ENCODE measurements at regions not wholly inside any gene's neighbourhood (a gene's known extent, or its start where the extent isn't known, plus 50 kb on each side); places are given as distances from the start of the nearest gene placed in this dataset.
"Not testable (repeated sequence)": the region's sequence is repeated elsewhere in the genome, so short reads cannot be mapped to it uniquely, and the experiment has no call there.

- H3K27me3 Mint-ChIP-seq (ENCODE audit: unreplicated experiment): peaks cover 56% of the 10 kb centered on the region
- H3K4me1 Mint-ChIP-seq (ENCODE audit: unreplicated experiment): no peaks in the 10 kb centered on the region
- DNase-seq (ENCODE audit: extremely low spot score, unreplicated experiment): no peak
- H3K36me3 Mint-ChIP-seq (ENCODE audit: unreplicated experiment): no peaks in the 10 kb centered on the region
- no peaks in the 10 kb centered on the region for H3K9me3 Mint-ChIP-seq (ENCODE audit: unreplicated experiment)
- no peak overlapping the region for H3K27ac Mint-ChIP-seq (ENCODE audit: unreplicated experiment)
- no peak for TF ChIP-seq CTCF (IDR thresholded peaks at IDR 0.05)
- H3K4me3 Mint-ChIP-seq (ENCODE audit: unreplicated experiment): no peak overlapping the region
Measured at GRCh38 chr15:62362144-62362543, 197.1 kb upstream of the C2CD4B start.

- Mint-ChIP-seq H3K9me3 (ENCODE audit: unreplicated experiment) (no peaks in the 10 kb centered on the region), H3K27ac (ENCODE audit: unreplicated experiment) (no peak overlapping the region), H3K36me3 (ENCODE audit: unreplicated experiment) (no peaks in the 10 kb centered on the region), H3K27me3 (ENCODE audit: unreplicated experiment) (peaks cover 54% of the 10 kb centered on the region), H3K4me3 (ENCODE audit: unreplicated experiment) (no peak overlapping the region), H3K4me1 (ENCODE audit: unreplicated experiment) (no peaks in the 10 kb centered on the region)
- TF ChIP-seq CTCF (IDR thresholded peaks at IDR 0.05): no peak
- DNase-seq (ENCODE audit: extremely low spot score, unreplicated experiment): no peak
Measured at GRCh38 chr15:62362608-62363007, 197.5 kb upstream of the C2CD4B start.

- no peak for DNase-seq (ENCODE audit: extremely low spot score, unreplicated experiment)
- Mint-ChIP-seq H3K9me3 (ENCODE audit: unreplicated experiment) (no peaks in the 10 kb centered on the region), H3K4me1 (ENCODE audit: unreplicated experiment) (no peaks in the 10 kb centered on the region), H3K36me3 (ENCODE audit: unreplicated experiment) (no peaks in the 10 kb centered on the region), H3K27me3 (ENCODE audit: unreplicated experiment) (peaks cover 53% of the 10 kb centered on the region), H3K4me3 (ENCODE audit: unreplicated experiment) (no peak overlapping the region), H3K27ac (ENCODE audit: unreplicated experiment) (no peak overlapping the region)
- TF ChIP-seq CTCF (IDR thresholded peaks at IDR 0.05): no peak
Measured at GRCh38 chr15:62363913-62364312, 198.8 kb upstream of the C2CD4B start.

GRCh38 chr15:62365795-62366442, 200.8 kb upstream of the C2CD4B start:
- H3K4me3 Mint-ChIP-seq (ENCODE audit: unreplicated experiment): no peak overlapping the region
- H3K4me1 Mint-ChIP-seq (ENCODE audit: unreplicated experiment): no peaks in the 10 kb centered on the region
- peaks cover 46% of the 10 kb centered on the region for H3K27me3 Mint-ChIP-seq (ENCODE audit: unreplicated experiment)
- H3K9me3 Mint-ChIP-seq (ENCODE audit: unreplicated experiment): no peaks in the 10 kb centered on the region
- H3K27ac Mint-ChIP-seq (ENCODE audit: unreplicated experiment): no peak overlapping the region
- TF ChIP-seq CTCF (IDR thresholded peaks at IDR 0.05): no peak
- no peaks in the 10 kb centered on the region for H3K36me3 Mint-ChIP-seq (ENCODE audit: unreplicated experiment)
- DNase-seq (ENCODE audit: extremely low spot score, unreplicated experiment): no peak

GRCh38 chr15:62369454-62369853, 204.4 kb upstream of the C2CD4B start:
- no peak for TF ChIP-seq CTCF (IDR thresholded peaks at IDR 0.05)
- Mint-ChIP-seq H3K27ac (ENCODE audit: unreplicated experiment) (no peak overlapping the region), H3K9me3 (ENCODE audit: unreplicated experiment) (no peaks in the 10 kb centered on the region), H3K36me3 (ENCODE audit: unreplicated experiment) (no peaks in the 10 kb centered on the region), H3K4me1 (ENCODE audit: unreplicated experiment) (no peaks in the 10 kb centered on the region), H3K4me3 (ENCODE audit: unreplicated experiment) (no peak overlapping the region), H3K27me3 (ENCODE audit: unreplicated experiment) (peaks cover 31% of the 10 kb centered on the region)
- DNase-seq (ENCODE audit: extremely low spot score, unreplicated experiment): no peak

- H3K4me3 Mint-ChIP-seq (ENCODE audit: unreplicated experiment); H3K4me1 Mint-ChIP-seq (ENCODE audit: unreplicated experiment); H3K9me3 Mint-ChIP-seq (ENCODE audit: unreplicated experiment); H3K36me3 Mint-ChIP-seq (ENCODE audit: unreplicated experiment); DNase-seq (ENCODE audit: extremely low spot score, unreplicated experiment); H3K27ac Mint-ChIP-seq (ENCODE audit: unreplicated experiment): not testable (repeated sequence)
- peaks cover 26% of the 10 kb centered on the region for H3K27me3 Mint-ChIP-seq (ENCODE audit: unreplicated experiment)
Measured at GRCh38 chr15:62371683-62372082, 206.6 kb upstream of the C2CD4B start.

Measured in osteocyte (in vitro differentiated cells).